Body of pancreas (tissue), 4 donors: ENCODE measurements at regions not wholly inside any gene's neighbourhood (a gene's known extent, or its start where the extent isn't known, plus 50 kb on each side); places are given as distances from the start of the nearest gene placed in this dataset.

Source experiments
- POLR2A ChIP-seq, 3 donors: fragments of 450-650 bp; IDR thresholded peaks; one replicate each; pipeline ENCODE4 v1.6.1; 2016; ENCODE audit warnings: antibody characterized with exemption in 3 of 3, mild to moderate bottlenecking in 2 of 3
- TF ChIP-seq, protein P1 (sequence below), 7 experiments: fragments of 450-650 bp in 4 of 7; fragments of 200-600 bp in 3 of 7; sonication (generic) in 3 of 7; IDR thresholded peaks; one replicate each; pipeline ENCODE4 v1.5.1; 2016 to 2019; ENCODE audit warnings: antibody characterized with exemption in 7 of 7

- TF ChIP-seq, protein P1, sequence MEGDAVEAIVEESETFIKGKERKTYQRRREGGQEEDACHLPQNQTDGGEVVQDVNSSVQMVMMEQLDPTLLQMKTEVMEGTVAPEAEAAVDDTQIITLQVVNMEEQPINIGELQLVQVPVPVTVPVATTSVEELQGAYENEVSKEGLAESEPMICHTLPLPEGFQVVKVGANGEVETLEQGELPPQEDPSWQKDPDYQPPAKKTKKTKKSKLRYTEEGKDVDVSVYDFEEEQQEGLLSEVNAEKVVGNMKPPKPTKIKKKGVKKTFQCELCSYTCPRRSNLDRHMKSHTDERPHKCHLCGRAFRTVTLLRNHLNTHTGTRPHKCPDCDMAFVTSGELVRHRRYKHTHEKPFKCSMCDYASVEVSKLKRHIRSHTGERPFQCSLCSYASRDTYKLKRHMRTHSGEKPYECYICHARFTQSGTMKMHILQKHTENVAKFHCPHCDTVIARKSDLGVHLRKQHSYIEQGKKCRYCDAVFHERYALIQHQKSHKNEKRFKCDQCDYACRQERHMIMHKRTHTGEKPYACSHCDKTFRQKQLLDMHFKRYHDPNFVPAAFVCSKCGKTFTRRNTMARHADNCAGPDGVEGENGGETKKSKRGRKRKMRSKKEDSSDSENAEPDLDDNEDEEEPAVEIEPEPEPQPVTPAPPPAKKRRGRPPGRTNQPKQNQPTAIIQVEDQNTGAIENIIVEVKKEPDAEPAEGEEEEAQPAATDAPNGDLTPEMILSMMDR (IDR thresholded peaks at IDR 0.05) = no peak
- no peak for TF ChIP-seq POLR2A (IDR thresholded peaks at IDR 0.05)
Measured at GRCh38 chr7:18166002-18166401, 138.4 kb upstream of the PRPS1L1 start.
